SK-MEL-5 (cell line): ENCODE measurements at regions not wholly inside any gene's neighbourhood (a gene's known extent, or its start where the extent isn't known, plus 50 kb on each side); places are given as distances from the start of the nearest gene placed in this dataset.

Experiments used
- DNase-seq: peaks from one replicate; pipeline ENCODE4 v3.0.0-alpha.2; 2016; ENCODE audit warnings: low read depth, low spot score
- in situ Hi-C: cut with HindIII; loops from 2 replicates; pipeline ENCODE4 v1.10.0; 2016; ENCODE audit warnings: low sequenced_read_pairs, high pct_unique_total_duplicates, low pct_unique_long_range_greater_than_20kb

GRCh38 chr7:26038201-26038990, 113.6 kb upstream of the NFE2L3 start:
- peak; percentile 99 for DNase-seq
- in situ Hi-C loops = no loop called here

- in situ Hi-C loops = no loop called here
- no peak for DNase-seq
Measured at GRCh38 chr7:26040085-26040484, 111.9 kb upstream of the NFE2L3 start.

GRCh38 chr7:26042237-26042636, 109.8 kb upstream of the NFE2L3 start:
- in situ Hi-C loops = no loop called here
- DNase-seq = no peak

- no peak for DNase-seq
- in situ Hi-C loops = no loop called here
Measured at GRCh38 chr7:26043801-26044200, 108.2 kb upstream of the NFE2L3 start.

- in situ Hi-C loops = no loop called here
- no peak for DNase-seq
Measured at GRCh38 chr7:26044320-26044719, 107.7 kb upstream of the NFE2L3 start.

- no peak for DNase-seq
- in situ Hi-C loops = no loop called here
Measured at GRCh38 chr7:26046150-26046549, 105.8 kb upstream of the NFE2L3 start.

- no peak for DNase-seq
- in situ Hi-C loops = no loop called here
Measured at GRCh38 chr7:26046878-26047277, 105.1 kb upstream of the NFE2L3 start.

- DNase-seq = no peak
- in situ Hi-C loops = no loop called here
Measured at GRCh38 chr7:26048663-26049062, 103.3 kb upstream of the NFE2L3 start.

GRCh38 chr7:26049081-26049480, 102.9 kb upstream of the NFE2L3 start:
- DNase-seq = no peak
- in situ Hi-C loops = no loop called here

GRCh38 chr7:26051021-26051420, 101.0 kb upstream of the NFE2L3 start:
- in situ Hi-C loops = no loop called here
- DNase-seq = no peak

- DNase-seq = no peak
- in situ Hi-C loops = no loop called here
Measured at GRCh38 chr7:26052706-26053105, 99.3 kb upstream of the NFE2L3 start.

- DNase-seq = no peak
- in situ Hi-C loops = no loop called here
Measured at GRCh38 chr7:26054386-26054785, 97.6 kb upstream of the NFE2L3 start.

GRCh38 chr7:26055241-26055640, 96.8 kb upstream of the NFE2L3 start:
- in situ Hi-C loops = no loop called here
- no peak for DNase-seq

- in situ Hi-C loops = no loop called here
- peak; percentile 80 for DNase-seq
Measured at GRCh38 chr7:26060733-26061677, 91.0 kb upstream of the NFE2L3 start.

GRCh38 chr7:26061678-26062603, 90.1 kb upstream of the NFE2L3 start:
- in situ Hi-C loops = no loop called here

GRCh38 chr7:26065652-26066051, 86.3 kb upstream of the NFE2L3 start:
- in situ Hi-C loops = no loop called here
- DNase-seq = no peak

More at GRCh38 chr7:26061678-26062603, 90.1 kb upstream of the NFE2L3 start:
- peak; percentile 93 for DNase-seq

GRCh38 chr7:26066736-26067135, 85.3 kb upstream of the NFE2L3 start:
- DNase-seq = no peak
- in situ Hi-C loops = no loop called here

GRCh38 chr7:26070290-26070689, 81.7 kb upstream of the NFE2L3 start:
- no peak for DNase-seq
- in situ Hi-C loops = loop anchor here (10.0 kb wide), 1 partner anchor 175 kb away; no protein-coding TSS in a partner anchor
